HUES6 (cell line): ENCODE measurements at regions not wholly inside any gene's neighbourhood (a gene's known extent, or its start where the extent isn't known, plus 50 kb on each side); places are given as distances from the start of the nearest gene placed in this dataset.

Experiments used
- H3K27ac ChIP-seq: 2 replicates; pipeline ENCODE4 v1.7.0; 2013; ENCODE audit warnings: low read depth, mild to moderate bottlenecking, low read length, inconsistent platforms
- H3K27me3 ChIP-seq: 2 replicates; pipeline ENCODE4 v1.6.1; 2013; ENCODE audit warnings: low read length; ENCODE audit not compliant: control insufficient read depth, insufficient read depth
- H3K36me3 ChIP-seq: 2 replicates; pipeline ENCODE4 v1.6.1; 2013; ENCODE audit warnings: low read length; ENCODE audit not compliant: control insufficient read depth, insufficient read depth
- H3K4me1 ChIP-seq: 2 replicates; pipeline ENCODE4 v1.6.1; 2013; ENCODE audit warnings: low read length; ENCODE audit not compliant: control insufficient read depth, insufficient read depth
- H3K4me3 ChIP-seq: 2 replicates; pipeline ENCODE4 v1.5.1; 2013; ENCODE audit warnings: low read depth, low read length
- H3K9ac ChIP-seq: one replicate; pipeline ENCODE4 v1.6.1; 2013; ENCODE audit warnings: mild to moderate bottlenecking, low read length
- H3K9me3 ChIP-seq: 2 replicates; pipeline ENCODE4 v1.6.1; 2013; ENCODE audit warnings: low read depth, low read length; ENCODE audit not compliant: control insufficient read depth, insufficient read depth

DNA sequence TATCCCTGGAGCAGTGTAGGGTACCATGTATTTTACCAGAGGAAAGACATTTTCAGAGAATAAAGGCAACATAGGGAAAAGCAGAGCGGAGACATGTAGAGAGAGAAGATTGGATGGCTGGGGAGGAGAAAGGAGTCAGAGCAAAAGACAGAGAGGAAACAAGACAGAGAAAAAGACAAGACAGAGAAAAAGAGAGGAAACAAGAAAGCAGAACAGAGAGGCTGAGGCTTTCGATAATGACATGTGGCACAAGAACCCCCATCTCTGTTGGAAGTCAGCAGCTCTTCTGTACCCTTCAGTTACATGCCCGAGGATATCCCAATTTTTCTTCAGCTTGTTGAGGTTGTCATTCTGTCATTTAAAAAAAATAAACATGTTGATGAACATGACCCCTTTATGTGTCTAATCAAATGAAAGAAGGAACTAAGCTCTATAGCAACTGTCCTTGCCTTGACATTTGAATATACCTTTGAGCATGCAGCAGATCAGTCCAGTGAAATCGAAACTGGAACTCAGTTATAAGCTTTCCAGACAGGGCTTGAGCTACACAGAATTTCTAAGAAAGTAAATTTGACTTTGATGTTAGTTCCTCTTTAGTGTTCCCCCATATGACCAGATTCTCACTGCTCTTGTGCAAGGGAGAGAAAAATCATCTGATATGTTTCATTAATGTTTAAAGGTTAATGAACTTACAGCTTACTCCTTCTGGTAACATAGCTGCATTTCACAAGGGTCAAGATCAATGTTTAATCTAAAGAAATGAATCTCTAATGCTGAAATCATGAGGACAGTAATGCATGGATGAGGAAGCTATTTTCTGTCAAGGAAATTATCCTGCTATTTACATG lies 75.1 kb upstream of the SP4 start:
- Histone ChIP-seq H3K27me3 (no peaks in the 10 kb centered on the region), H3K36me3 (no peaks in the 10 kb centered on the region), H3K9ac (no peak overlapping the region), H3K4me3 (no peak overlapping the region), H3K4me1 (no peaks in the 10 kb centered on the region), H3K27ac (no peak overlapping the region), H3K9me3 (no peaks in the 10 kb centered on the region)

DNA sequence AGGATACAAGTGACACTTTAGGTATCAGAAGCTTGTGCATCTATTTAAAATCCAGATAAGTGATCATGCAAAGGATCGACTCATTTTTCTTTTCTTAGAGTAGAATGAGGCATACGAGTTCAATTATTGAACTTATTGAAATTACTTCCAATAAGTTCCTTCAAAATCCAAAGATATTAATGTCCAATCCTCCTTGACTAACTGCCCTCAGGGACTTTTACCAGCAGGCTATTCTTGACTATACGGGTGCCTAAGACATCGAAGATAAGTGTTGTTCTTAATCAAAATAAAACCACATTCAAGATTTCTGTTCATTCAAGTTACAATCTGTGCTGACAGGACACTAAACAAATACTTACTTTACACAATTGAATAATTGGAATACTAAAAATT lies 74.5 kb upstream of the SP4 start:
- H3K9ac ChIP-seq = no peak overlapping the region
- H3K4me1 ChIP-seq = no peaks in the 10 kb centered on the region
- H3K4me3 ChIP-seq = no peak overlapping the region

DNA sequence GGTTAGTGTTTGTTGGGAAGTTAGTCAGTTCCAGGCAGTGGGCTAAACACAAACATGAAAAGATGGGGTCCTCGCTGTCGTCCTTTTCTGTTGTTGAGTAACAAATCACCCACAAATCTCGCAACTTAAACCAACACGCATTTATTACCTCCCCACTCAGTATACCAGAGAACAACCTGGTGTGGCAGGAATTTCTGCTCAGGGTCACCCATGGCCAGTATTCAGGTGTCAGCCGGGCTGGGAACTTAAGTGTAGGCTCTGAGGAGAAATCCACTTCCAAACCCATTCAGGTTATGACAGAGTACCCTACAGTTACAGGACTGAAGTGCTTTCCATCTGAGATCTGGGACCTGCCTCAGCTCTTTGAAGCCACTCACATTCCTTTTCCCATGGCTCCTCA lies 73.6 kb upstream of the SP4 start:
- no peaks in the 10 kb centered on the region for H3K4me1 ChIP-seq
- H3K4me3 ChIP-seq = no peak overlapping the region
- no peak overlapping the region for H3K27ac ChIP-seq

More for the DNA sequence above, 74.5 kb upstream of the SP4 start:
- Histone ChIP-seq H3K36me3 (no peaks in the 10 kb centered on the region), H3K9me3 (no peaks in the 10 kb centered on the region), H3K27me3 (no peaks in the 10 kb centered on the region), H3K27ac (no peak overlapping the region)

DNA sequence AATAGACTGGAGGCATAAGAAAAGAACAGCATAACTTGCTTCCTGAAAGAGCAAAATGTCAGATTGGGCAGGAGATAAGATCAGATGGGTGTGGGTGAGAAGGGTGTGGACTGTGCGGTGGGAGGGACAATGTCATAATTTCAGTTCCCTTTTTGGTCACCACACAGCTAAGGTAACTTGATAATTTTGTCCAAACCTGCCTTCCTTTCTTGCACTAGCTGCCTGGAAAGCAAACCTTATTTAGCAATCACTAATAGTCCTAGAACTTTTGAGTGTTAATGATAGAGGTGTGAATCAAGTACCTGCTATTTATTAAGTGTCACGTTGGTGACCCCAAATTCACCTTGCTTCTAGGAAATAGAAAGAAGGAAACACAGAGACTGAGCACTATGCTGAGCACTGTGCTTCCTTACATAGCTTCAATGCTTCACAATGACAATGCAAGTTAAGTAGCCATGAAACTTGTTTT lies 72.4 kb upstream of the SP4 start:
- no peak overlapping the region for H3K9ac ChIP-seq
- H3K36me3 ChIP-seq = no peaks in the 10 kb centered on the region
- no peaks in the 10 kb centered on the region for H3K9me3 ChIP-seq
- H3K27ac ChIP-seq = no peak overlapping the region
- no peaks in the 10 kb centered on the region for H3K4me1 ChIP-seq
- no peaks in the 10 kb centered on the region for H3K27me3 ChIP-seq
- H3K4me3 ChIP-seq = no peak overlapping the region

More for the DNA sequence above, 73.6 kb upstream of the SP4 start:
- no peak overlapping the region for H3K9ac ChIP-seq
- H3K27me3 ChIP-seq = no peaks in the 10 kb centered on the region
- no peaks in the 10 kb centered on the region for H3K36me3 ChIP-seq
- no peaks in the 10 kb centered on the region for H3K9me3 ChIP-seq

DNA sequence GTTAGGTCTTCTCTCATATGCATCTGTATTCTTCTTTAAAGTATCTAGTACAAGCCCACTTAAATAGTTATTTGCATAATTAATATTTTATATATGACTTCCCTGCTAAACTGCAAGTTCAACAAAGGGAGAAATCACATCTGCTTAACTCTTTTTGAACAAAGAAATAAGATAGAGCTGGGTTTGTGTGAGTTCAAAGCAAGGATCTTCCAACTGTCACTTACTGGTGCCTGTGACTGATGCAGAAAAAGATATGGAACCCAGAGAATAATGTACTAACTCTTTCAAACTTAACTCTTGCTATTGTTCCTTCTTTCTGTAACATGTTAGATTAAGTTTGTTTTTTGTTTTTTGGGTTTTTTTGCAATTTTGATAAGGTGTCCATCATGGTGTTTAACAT lies 71.3 kb upstream of the SP4 start:
- Histone ChIP-seq H3K36me3 (no peaks in the 10 kb centered on the region), H3K4me1 (no peaks in the 10 kb centered on the region), H3K27me3 (no peaks in the 10 kb centered on the region), H3K4me3 (no peak overlapping the region), H3K27ac (no peak overlapping the region), H3K9me3 (no peaks in the 10 kb centered on the region), H3K9ac (no peak overlapping the region)

DNA sequence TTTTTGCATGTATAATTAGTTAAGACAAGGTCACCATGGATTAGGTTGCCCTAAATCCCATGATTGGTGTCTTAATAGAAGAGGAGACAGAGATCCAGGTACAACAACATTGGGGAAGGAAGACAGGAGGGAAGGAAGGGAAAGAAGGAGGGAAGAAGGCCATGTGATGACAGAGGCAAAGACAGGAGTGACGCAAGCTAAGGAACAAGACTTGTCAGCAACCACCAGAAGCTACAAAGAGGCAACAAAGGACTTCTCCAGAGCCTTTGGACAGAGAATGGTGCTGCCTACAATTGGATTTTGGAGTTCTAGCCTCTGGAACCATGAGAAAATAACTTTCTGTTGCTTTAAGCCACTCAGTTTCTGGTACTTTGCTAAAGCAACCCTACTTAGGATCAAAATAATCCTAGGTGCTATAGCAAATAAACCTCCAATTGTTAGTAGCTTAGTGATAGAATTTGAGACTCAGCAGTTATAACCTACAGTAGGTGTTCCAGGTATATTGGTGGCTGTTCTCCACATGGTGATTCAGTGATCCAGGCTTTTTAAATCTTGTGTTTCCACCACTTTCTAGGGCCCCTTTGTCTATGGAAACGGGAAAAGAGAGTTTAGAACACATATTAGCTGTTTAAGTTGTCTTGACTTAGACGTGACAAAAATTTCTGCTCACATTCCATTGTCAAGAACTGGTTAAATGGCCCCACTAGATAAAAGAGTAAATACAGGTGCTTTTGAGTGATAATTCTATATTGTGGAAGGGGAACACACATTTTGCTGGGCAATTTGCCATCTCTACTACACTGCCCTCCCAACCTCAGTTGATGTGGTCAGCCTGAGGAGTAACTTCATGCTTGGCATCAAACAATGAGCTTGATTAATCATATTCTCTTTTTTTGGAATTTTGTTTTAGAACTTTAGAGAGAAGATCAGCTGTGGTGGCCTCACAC lies 70.5 kb upstream of the SP4 start:
- Histone ChIP-seq H3K4me1 (no peaks in the 10 kb centered on the region), H3K9ac (no peak overlapping the region), H3K27me3 (no peaks in the 10 kb centered on the region), H3K27ac (no peak overlapping the region), H3K4me3 (no peak overlapping the region), H3K36me3 (no peaks in the 10 kb centered on the region), H3K9me3 (no peaks in the 10 kb centered on the region)

DNA sequence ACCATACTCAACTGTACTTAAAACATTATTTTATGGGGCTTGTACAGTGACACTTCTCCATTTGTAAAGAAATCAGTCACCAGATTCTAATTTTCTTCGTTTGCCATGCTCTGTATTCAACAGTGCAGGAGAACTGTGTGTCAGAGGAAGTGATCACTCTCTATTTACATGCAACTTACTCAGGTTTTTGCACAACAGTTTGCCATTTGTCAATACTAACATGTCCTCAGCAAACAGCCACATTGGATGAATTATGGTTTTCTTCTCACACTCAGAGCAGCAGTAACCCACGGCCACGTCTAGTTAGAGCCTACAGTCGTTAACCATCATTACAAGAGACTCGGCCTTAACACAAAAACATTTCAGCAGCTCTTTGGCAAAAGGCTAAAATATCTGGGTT lies 69.2 kb upstream of the SP4 start:
- H3K36me3 ChIP-seq = no peaks in the 10 kb centered on the region
- no peak overlapping the region for H3K9ac ChIP-seq
- H3K27ac ChIP-seq = no peak overlapping the region
- H3K27me3 ChIP-seq = no peaks in the 10 kb centered on the region
- no peaks in the 10 kb centered on the region for H3K4me1 ChIP-seq
- H3K9me3 ChIP-seq = no peaks in the 10 kb centered on the region
- H3K4me3 ChIP-seq = no peak overlapping the region

DNA sequence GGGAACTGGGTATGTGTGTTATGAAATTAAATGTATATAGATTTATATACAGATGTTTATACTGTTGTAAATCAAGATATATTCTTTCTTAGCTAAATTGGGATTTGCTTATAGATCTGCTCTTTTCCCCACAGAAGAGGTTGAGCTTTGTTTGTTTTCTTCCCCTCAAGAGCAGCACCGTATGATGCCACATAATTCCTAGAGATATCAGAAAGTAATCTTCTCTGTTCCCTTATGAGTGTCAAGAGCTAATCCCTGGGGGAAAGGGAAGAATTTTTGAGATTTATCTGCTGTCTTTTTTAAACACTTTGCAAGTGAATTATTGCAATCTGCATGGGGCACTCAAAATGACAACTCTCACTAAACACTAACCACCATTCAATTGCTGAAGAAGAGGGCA lies 68.7 kb upstream of the SP4 start:
- Histone ChIP-seq H3K9ac (no peak overlapping the region), H3K4me1 (no peaks in the 10 kb centered on the region), H3K9me3 (no peaks in the 10 kb centered on the region), H3K27me3 (no peaks in the 10 kb centered on the region), H3K36me3 (no peaks in the 10 kb centered on the region), H3K4me3 (no peak overlapping the region), H3K27ac (no peak overlapping the region)

DNA sequence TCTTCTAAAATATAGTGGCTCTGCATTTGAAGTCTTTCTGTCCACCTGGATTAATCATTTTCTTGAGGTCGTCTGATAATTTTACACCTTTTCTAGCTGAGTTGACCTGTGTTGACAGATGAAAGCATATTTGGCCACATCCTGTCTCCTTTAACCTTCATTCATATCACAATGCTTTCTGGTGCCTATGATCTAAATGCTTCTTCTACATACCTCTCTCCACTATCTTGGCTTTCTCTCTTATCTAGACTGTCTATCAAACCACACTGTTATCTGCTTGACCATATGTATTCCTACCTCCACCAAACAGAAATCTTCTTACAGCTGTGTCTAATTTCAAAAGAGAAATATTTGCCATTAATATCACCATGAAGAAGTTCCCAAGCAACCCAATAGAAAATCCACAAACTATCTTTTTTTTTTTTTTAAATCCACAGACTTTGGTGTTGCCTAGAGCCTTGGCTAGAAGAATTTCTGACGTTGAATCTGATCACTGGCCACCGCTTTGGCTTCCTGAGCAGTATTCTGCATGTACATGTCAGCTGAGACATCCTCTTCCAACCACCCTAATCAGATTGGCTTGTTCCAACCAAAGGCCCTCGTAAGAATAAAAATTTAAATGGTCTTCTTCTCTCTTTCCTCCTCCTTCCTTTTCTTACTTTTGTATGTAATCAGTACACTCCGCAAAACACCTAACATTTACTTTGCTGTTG lies 66.3 kb upstream of the SP4 start:
- H3K27ac ChIP-seq = no peak overlapping the region
- H3K36me3 ChIP-seq = no peaks in the 10 kb centered on the region
- H3K9me3 ChIP-seq = 0 out of 2 replicates have a peak, but pooled peaks cover 5% of the 10 kb centered on the region
- no peak overlapping the region for H3K4me3 ChIP-seq
- H3K4me1 ChIP-seq = no peaks in the 10 kb centered on the region
- no peak overlapping the region for H3K9ac ChIP-seq
- no peaks in the 10 kb centered on the region for H3K27me3 ChIP-seq

DNA sequence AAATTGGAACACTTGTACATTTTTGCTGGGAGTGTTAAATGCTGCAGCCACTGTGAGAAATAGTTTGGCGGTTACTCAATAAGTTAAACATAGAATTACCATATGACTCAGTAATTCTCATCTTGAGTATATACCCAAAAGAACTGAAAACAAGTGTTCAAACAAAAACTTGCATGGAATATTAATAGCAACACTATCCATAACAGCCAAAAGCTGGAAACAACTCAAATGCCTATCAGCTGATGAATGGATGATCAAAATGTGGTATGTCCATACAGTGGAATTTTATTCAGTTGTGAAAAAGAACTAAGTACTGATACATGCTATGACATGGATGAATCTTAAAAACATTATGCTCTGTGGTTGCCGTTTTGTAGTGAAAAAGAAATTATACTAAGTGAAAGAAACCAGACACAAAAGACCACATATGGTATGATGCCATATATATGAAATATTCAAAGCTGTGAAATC lies 63.0 kb upstream of the SP4 start:
- Histone ChIP-seq H3K36me3 (no peaks in the 10 kb centered on the region), H3K9ac (no peak overlapping the region), H3K4me1 (no peaks in the 10 kb centered on the region), H3K9me3 (0 out of 2 replicates have a peak, but pooled peaks cover 5% of the 10 kb centered on the region), H3K27me3 (no peaks in the 10 kb centered on the region), H3K27ac (no peak overlapping the region), H3K4me3 (no peak overlapping the region)
